B cell (primary cell): ENCODE measurements at regions not wholly inside any gene's neighbourhood (a gene's known extent, or its start where the extent isn't known, plus 50 kb on each side); places are given as distances from the start of the nearest gene placed in this dataset.

Source experiments
- ATAC-seq: fragments of 200-7000 bp; cut with Tn5 transposase; one replicate; pipeline ENCODE4 v1.10.0; 2021; ENCODE audit warnings: low read depth, mild to moderate bottlenecking, moderate number of reproducible peaks, moderate library complexity
- CTCF ChIA-PET: fragments of 350-600 bp; sonication (Branson Sonifier 250); formaldehyde crosslinking; loops from one replicate; lab custom pipeline; 2021; ENCODE audit warnings: antibody characterized with exemption, inconsistent platforms; lab: Charles Lee
- POLR2A ChIA-PET: fragments of 350-600 bp; sonication (Branson Sonifier 250); formaldehyde crosslinking; loops from one replicate; lab custom pipeline; 2021; ENCODE audit warnings: antibody characterized with exemption; lab: Charles Lee
- DNase-seq: peaks from one replicate; pipeline ENCODE4 v3.0.0; 2013
- H2AFZ ChIP-seq: 2 replicates; pipeline ENCODE4 v1.6.1; 2012; ENCODE audit warnings: mild to moderate bottlenecking, low read depth, low read length; ENCODE audit not compliant: insufficient read depth, poor library complexity, severe bottlenecking
- H3K27ac ChIP-seq, 2 donors: 1 replicate in 1 of 2; 2 replicates in 1 of 2; pipeline ENCODE4 v1.5.1; 2012 to 2013; ENCODE audit warnings: low read length in 2 of 2, mild to moderate bottlenecking in 2 of 2, moderate library complexity in 1 of 2
- H3K27me3 ChIP-seq, 4 experiments: fragments of 200-600 bp in 1 of 4; sonication (generic) in 1 of 4; replicated peaks in 1 of 4; 1 replicate in 2 of 4; 2 replicates in 2 of 4; pipeline versions ENCODE4 v1.6.1 to v1.7.0; 2013 to 2016; ENCODE audit warnings: low read length in 3 of 4, mild to moderate bottlenecking in 2 of 4, mixed read lengths in 1 of 4, moderate library complexity in 1 of 4; ENCODE audit not compliant: insufficient read depth in 4 of 4, control insufficient read depth in 3 of 4; ENCODE audit errors: control extremely low read depth in 1 of 4
- H3K36me3 ChIP-seq, 2 experiments: replicated peaks in 1 of 2; 1 replicate in 1 of 2; 2 replicates in 1 of 2; pipeline versions ENCODE4 v1.6.1 to v1.7.1; 2013; ENCODE audit warnings: low read length in 1 of 2; ENCODE audit not compliant: insufficient read depth in 2 of 2, control insufficient read depth in 1 of 2; ENCODE audit errors: control extremely low read depth in 1 of 2, extremely low read depth in 1 of 2
- H3K4me1 ChIP-seq, 2 donors: fragments of 200-600 bp in 1 of 2; sonication (generic) in 1 of 2; 1 replicate in 1 of 2; 2 replicates in 1 of 2; pipeline versions ENCODE4 v1.5.1 to v1.6.1; 2013 to 2017; ENCODE audit warnings: low read length in 2 of 2; ENCODE audit not compliant: control insufficient read depth in 2 of 2, insufficient read depth in 2 of 2
- H3K4me2 ChIP-seq: replicated peaks from 2 replicates; pipeline ENCODE3; 2012; ENCODE audit warnings: mild to moderate bottlenecking, low read depth, low read length; ENCODE audit not compliant: poor library complexity, severe bottlenecking
- H3K4me3 ChIP-seq, 5 experiments: fragments of 200-600 bp in 1 of 5; sonication (generic) in 1 of 5; 1 replicate in 3 of 5; 2 replicates in 2 of 5; pipeline versions ENCODE4 v1.5.1 to v1.7.0; 2011 to 2016; ENCODE audit warnings: low read length in 4 of 5, mild to moderate bottlenecking in 4 of 5, low read depth in 2 of 5, control low read depth in 1 of 5, moderate library complexity in 1 of 5; ENCODE audit not compliant: insufficient read depth in 1 of 5; ENCODE audit errors: control extremely low read depth in 1 of 5, extremely low read depth in 1 of 5
- H3K79me2 ChIP-seq: fragments of 200-600 bp; sonication (generic); one replicate; pipeline ENCODE4 v1.6.0; 2016; ENCODE audit warnings: low read length; ENCODE audit not compliant: control insufficient read depth, insufficient read depth
- H3K9ac ChIP-seq: fragments of 200-600 bp; sonication (generic); 2 replicates; pipeline ENCODE4 v1.6.1; 2017; ENCODE audit warnings: mild to moderate bottlenecking, low read length, moderate library complexity
- H3K9me3 ChIP-seq, 3 donors: one replicate each; pipeline versions ENCODE4 v1.6.1 to v1.7.1; 2013; ENCODE audit warnings: low read length in 2 of 3; ENCODE audit not compliant: control insufficient read depth in 2 of 3, insufficient read depth in 1 of 3; ENCODE audit errors: control extremely low read depth in 1 of 3
- H4K20me1 ChIP-seq: 2 replicates; pipeline ENCODE4 v1.6.0; 2012; ENCODE audit warnings: mild to moderate bottlenecking, low read length; ENCODE audit not compliant: insufficient read depth, control insufficient read depth, poor library complexity, severe bottlenecking
- H3K27ac Mint-ChIP-seq: one replicate; pipeline ENCODE4 v1.8.0; 2021; ENCODE audit warnings: mixed read lengths
- H3K27me3 Mint-ChIP-seq: one replicate; pipeline ENCODE4 v1.8.0; 2021; ENCODE audit warnings: mixed read lengths
- H3K4me1 Mint-ChIP-seq: one replicate; pipeline ENCODE4 v1.8.0; 2021; ENCODE audit warnings: mixed read lengths
- H3K4me3 Mint-ChIP-seq: one replicate; pipeline ENCODE4 v1.8.0; 2021; ENCODE audit warnings: mixed read lengths
- H3K9me3 Mint-ChIP-seq: one replicate; pipeline ENCODE4 v1.8.0; 2022; ENCODE audit warnings: mixed read lengths; ENCODE audit not compliant: insufficient read depth
- EZH2 ChIP-seq: IDR thresholded peaks from 2 replicates; pipeline ENCODE4 v1.6.1; 2012; ENCODE audit warnings: borderline replicate concordance, low read depth, mild to moderate bottlenecking, moderate library complexity, low read length; ENCODE audit not compliant: insufficient read depth, poor library complexity, severe bottlenecking
- WGBS: methylation state at CpG from one replicate; pipeline ENCODE4 v1.1.5; 2013; ENCODE audit warnings: missing lambda C conversion rate; ENCODE audit not compliant: insufficient coverage; 5-methylcytosine and 5-hydroxymethylcytosine counted together
- intact Hi-C: fragments of 100-400 bp; cut with micrococcal nuclease; formaldehyde crosslinking; loops from one replicate; pipeline ENCODE4 v1.10.0; 2022
- TF ChIP-seq, protein P1 (sequence below): fragments of 200-600 bp; IDR thresholded peaks from one replicate; pipeline ENCODE4 v1.8.0; 2022; ENCODE audit warnings: antibody characterized with exemption, mild to moderate bottlenecking

DNA sequence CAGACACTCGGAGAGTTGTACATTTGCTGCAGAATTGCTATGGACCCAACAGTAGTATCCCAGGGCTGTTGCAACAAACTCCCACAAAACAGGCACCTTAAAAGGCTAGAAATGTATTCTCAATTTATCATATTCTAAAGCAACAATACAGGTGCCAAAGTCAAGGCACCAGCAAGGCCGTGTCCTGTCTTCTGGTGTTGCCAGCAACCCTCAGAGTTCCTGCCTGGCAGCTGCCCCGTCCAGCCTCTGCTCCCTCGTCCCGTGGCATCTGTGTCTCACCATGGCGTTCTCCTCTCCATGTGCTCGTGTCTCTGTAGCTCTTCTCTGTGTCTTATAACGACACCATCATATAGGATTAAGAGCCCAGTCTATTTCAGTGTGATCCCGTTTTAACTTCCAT is 67.7 kb upstream of the ARGLU1 start:
- Histone ChIP-seq H3K4me1 (no peaks in the 10 kb centered on the region), H3K4me2 (no peak overlapping the region), H2AFZ (no peak overlapping the region), H3K27ac (no peak overlapping the region), H3K4me3 (no peak overlapping the region), H3K9me3 (no peaks in the 10 kb centered on the region), H3K27me3 (no peaks in the 10 kb centered on the region), H3K79me2 (no peaks in the 10 kb centered on the region), H3K9ac (no peak overlapping the region), H4K20me1 (no peaks in the 10 kb centered on the region), H3K36me3 (no peaks in the 10 kb centered on the region)
- intact Hi-C loops, result no loop called here
- H3K4me1 Mint-ChIP-seq, result no peaks in the 10 kb centered on the region
- TF ChIP-seq EZH2, result no peak
- TF ChIP-seq, protein P1, sequence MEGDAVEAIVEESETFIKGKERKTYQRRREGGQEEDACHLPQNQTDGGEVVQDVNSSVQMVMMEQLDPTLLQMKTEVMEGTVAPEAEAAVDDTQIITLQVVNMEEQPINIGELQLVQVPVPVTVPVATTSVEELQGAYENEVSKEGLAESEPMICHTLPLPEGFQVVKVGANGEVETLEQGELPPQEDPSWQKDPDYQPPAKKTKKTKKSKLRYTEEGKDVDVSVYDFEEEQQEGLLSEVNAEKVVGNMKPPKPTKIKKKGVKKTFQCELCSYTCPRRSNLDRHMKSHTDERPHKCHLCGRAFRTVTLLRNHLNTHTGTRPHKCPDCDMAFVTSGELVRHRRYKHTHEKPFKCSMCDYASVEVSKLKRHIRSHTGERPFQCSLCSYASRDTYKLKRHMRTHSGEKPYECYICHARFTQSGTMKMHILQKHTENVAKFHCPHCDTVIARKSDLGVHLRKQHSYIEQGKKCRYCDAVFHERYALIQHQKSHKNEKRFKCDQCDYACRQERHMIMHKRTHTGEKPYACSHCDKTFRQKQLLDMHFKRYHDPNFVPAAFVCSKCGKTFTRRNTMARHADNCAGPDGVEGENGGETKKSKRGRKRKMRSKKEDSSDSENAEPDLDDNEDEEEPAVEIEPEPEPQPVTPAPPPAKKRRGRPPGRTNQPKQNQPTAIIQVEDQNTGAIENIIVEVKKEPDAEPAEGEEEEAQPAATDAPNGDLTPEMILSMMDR, result no peak
- ATAC-seq (no peak), DNase-seq (no peak)
- peaks cover 3% of the 10 kb centered on the region for H3K27me3 Mint-ChIP-seq
- POLR2A ChIA-PET, result no interaction called here
- no peak overlapping the region for H3K27ac Mint-ChIP-seq
- 90% methylated on average over 7 of the region's 9 CpGs for WGBS
- H3K4me3 Mint-ChIP-seq, result no peak overlapping the region
- H3K9me3 Mint-ChIP-seq, result no peaks in the 10 kb centered on the region
- CTCF ChIA-PET, result no interaction called here

DNA sequence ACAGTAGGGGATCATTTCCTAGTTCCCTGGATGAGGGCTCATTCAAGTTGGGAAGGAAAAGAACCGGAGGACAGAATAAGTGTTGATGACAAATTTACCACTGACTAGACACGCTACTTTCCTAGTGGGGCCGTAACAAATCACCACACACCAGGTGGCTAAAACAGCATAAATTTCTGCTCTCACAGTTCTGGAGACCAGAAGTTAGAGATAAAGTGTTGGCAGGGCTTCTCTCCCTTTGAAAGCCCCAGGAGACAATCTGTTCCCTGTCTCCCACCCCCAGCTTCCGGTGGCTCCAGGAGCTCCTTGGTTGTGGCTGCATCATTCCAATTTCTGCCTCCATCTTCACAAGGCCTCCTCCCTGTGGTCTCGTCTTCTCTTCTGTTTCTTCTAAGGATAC is 65.4 kb upstream of the ARGLU1 start:
- ChIA-PET CTCF (interaction anchor here (1.2 kb wide), 1 partner anchor 13 kb away, joined by 5 read pairs; no protein-coding TSS in a partner anchor), POLR2A (no interaction called here)
- no peaks in the 10 kb centered on the region for H3K4me1 ChIP-seq
- no peak overlapping the region for H3K9ac ChIP-seq
- WGBS, result 100% methylated on average over 2 of the region's 5 CpGs
- Mint-ChIP-seq H3K4me1 (no peaks in the 10 kb centered on the region), H3K9me3 (no peaks in the 10 kb centered on the region), H3K27ac (no peak overlapping the region), H3K27me3 (peaks cover 10% of the 10 kb centered on the region), H3K4me3 (no peak overlapping the region)
- no peaks in the 10 kb centered on the region for H4K20me1 ChIP-seq
- DNase-seq, result no peak
- no peak overlapping the region for H3K4me3 ChIP-seq
- no peaks in the 10 kb centered on the region for H3K36me3 ChIP-seq
- H3K27ac ChIP-seq, result no peak overlapping the region
- intact Hi-C loops, result no loop called here
- H2AFZ ChIP-seq, result no peak overlapping the region
- no peaks in the 10 kb centered on the region for H3K9me3 ChIP-seq
- no peak for TF ChIP-seq EZH2
- TF ChIP-seq, protein P1, result no peak
- ATAC-seq, result no peak
- H3K79me2 ChIP-seq, result no peaks in the 10 kb centered on the region
- no peak overlapping the region for H3K4me2 ChIP-seq
- no peaks in the 10 kb centered on the region for H3K27me3 ChIP-seq
